ENCODE measurements at regions not wholly inside any gene's neighbourhood (a gene's known extent, or its start where the extent isn't known, plus 50 kb on each side); places are given as distances from the start of the nearest gene placed in this dataset.
"Not testable (repeated sequence)": the region's sequence is repeated elsewhere in the genome, so short reads cannot be mapped to it uniquely, and the experiment has no call there.

GRCh38 chr7:110470420-110470819 lies 620.5 kb upstream of the LRRN3 start:
- ChIA-PET CTCF (no interaction called here), POLR2A (no interaction called here), RAD21 (ENCODE audit: unreplicated experiment) (no interaction called here), SMC1A (ENCODE audit: uncharacterized antibody, unreplicated experiment) (no interaction called here)
- Histone ChIP-seq H3K9me3 (replicated peaks; ENCODE audit: control insufficient read depth, insufficient read depth, low read length) (no peaks in the 10 kb centered on the region), H4K20me1 (ENCODE audit: control insufficient read depth, insufficient read depth) (no peaks in the 10 kb centered on the region), H3K79me2 (ENCODE audit: control insufficient read depth, insufficient read depth, low read length) (no peaks in the 10 kb centered on the region), H3K4me2 (ENCODE audit: control insufficient read depth, insufficient read depth) (no peak overlapping the region), H3K27me3 (replicated peaks in 1 of 2; ENCODE audit: control insufficient read depth in 2 of 2, insufficient read depth in 2 of 2, low read length in 1 of 2) (no peaks in the 10 kb centered on the region), H3K4me1 (ENCODE audit: control insufficient read depth, insufficient read depth, low read length) (no peaks in the 10 kb centered on the region), H3K4me3 (no peak overlapping the region), H2AFZ (ENCODE audit: control insufficient read depth, low read depth, low read length) (no peak overlapping the region), H3K9ac (ENCODE audit: control insufficient read depth, insufficient read depth, low read length) (no peak overlapping the region), H3K27ac (ENCODE audit: control insufficient read depth, insufficient read depth) (no peak overlapping the region), H3K36me3 (ENCODE audit: control insufficient read depth in 2 of 2, insufficient read depth in 2 of 2, low read length in 1 of 2) (no peaks in the 10 kb centered on the region)
- FAIRE-seq: no peak
- BruUV-seq (replicated peaks): no TSS peak
- TF ChIP-seq IKZF2 (IDR thresholded peaks at IDR 0.05) (no peak), REST (IDR thresholded peaks at IDR 0.05; ENCODE audit: low read depth, low read length) (no peak), TCF3 (IDR thresholded peaks at IDR 0.05; ENCODE audit: borderline replicate concordance, insufficient read depth, low read depth, low read length) (no peak), ATF7 (IDR thresholded peaks at IDR 0.05; ENCODE audit: low read depth) (no peak), SREBF1 (IDR thresholded peaks at IDR 0.05; ENCODE audit: low read length) (no peak), USF2 (IDR thresholded peaks at IDR 0.05; ENCODE audit: borderline replicate concordance, low read depth, low read length) (no peak)
- no peak for DNase-seq (ENCODE audit: low read depth, low spot score)
- no peak for ATAC-seq
- in situ Hi-C loops (cut with MboI): no loop called here
- intact Hi-C loops (cut with micrococcal nuclease; ENCODE audit: unreplicated experiment): no loop called here

- WGBS (ENCODE audit: insufficient coverage, insufficient replicate concordance, low lambda C conversion rate, missing lambda C conversion rate): 43% methylated on average over 7 of the region's 7 CpGs
- CTCF ChIA-PET; RAD21 ChIA-PET (ENCODE audit: unreplicated experiment); H2AFZ ChIP-seq (ENCODE audit: control insufficient read depth, low read depth, low read length); FAIRE-seq; POLR2A ChIA-PET; H3K4me1 ChIP-seq (ENCODE audit: control insufficient read depth, insufficient read depth, low read length); in situ Hi-C loops (cut with MboI); DNase-seq (ENCODE audit: low read depth, low spot score); H4K20me1 ChIP-seq (ENCODE audit: control insufficient read depth, insufficient read depth); H3K9me3 ChIP-seq (replicated peaks; ENCODE audit: control insufficient read depth, insufficient read depth, low read length); H3K4me3 ChIP-seq; H3K36me3 ChIP-seq (ENCODE audit: control insufficient read depth in 2 of 2, insufficient read depth in 2 of 2, low read length in 1 of 2); H3K27ac ChIP-seq (ENCODE audit: control insufficient read depth, insufficient read depth); intact Hi-C loops (cut with micrococcal nuclease; ENCODE audit: unreplicated experiment); H3K27me3 ChIP-seq (replicated peaks in 1 of 2; ENCODE audit: control insufficient read depth in 2 of 2, insufficient read depth in 2 of 2, low read length in 1 of 2); ATAC-seq; H3K4me2 ChIP-seq (ENCODE audit: control insufficient read depth, insufficient read depth); H3K79me2 ChIP-seq (ENCODE audit: control insufficient read depth, insufficient read depth, low read length); BruUV-seq (replicated peaks); H3K9ac ChIP-seq (ENCODE audit: control insufficient read depth, insufficient read depth, low read length): not testable (repeated sequence)
- SMC1A ChIA-PET (ENCODE audit: uncharacterized antibody, unreplicated experiment): interaction anchor here (0.7 kb wide), 1 partner anchor 21 kb away, joined by 3 read pairs; no protein-coding TSS in a partner anchor
Measured at GRCh38 chr7:110472419-110472818, 618.5 kb upstream of the LRRN3 start.
